Mucosa of descending colon (tissue), 3 donors: ENCODE measurements at regions not wholly inside any gene's neighbourhood (a gene's known extent, or its start where the extent isn't known, plus 50 kb on each side); places are given as distances from the start of the nearest gene placed in this dataset.

Source experiments
- ATAC-seq: fragments of 200-7000 bp; cut with Tn5 transposase; one replicate; pipeline ENCODE4 v1.9.1; 2020; ENCODE audit warnings: mild to moderate bottlenecking, moderate library complexity
- DNase-seq, 3 donors: peaks; one replicate each; pipeline ENCODE4 v3.0.0-alpha.2; 2020
- H3K36me3 ChIP-seq: fragments of 200-600 bp; one replicate; pipeline ENCODE4 v1.8.0; 2021; ENCODE audit warnings: low read depth, mild to moderate bottlenecking
- H3K4me1 ChIP-seq: fragments of 200-600 bp; one replicate; pipeline ENCODE4 v1.8.0; 2021; ENCODE audit warnings: low read depth, mild to moderate bottlenecking
- H3K4me3 ChIP-seq: fragments of 200-600 bp; one replicate; pipeline ENCODE4 v1.8.0; 2021; ENCODE audit warnings: mild to moderate bottlenecking
- H3K9me3 ChIP-seq: fragments of 200-600 bp; one replicate; pipeline ENCODE4 v1.8.0; 2021; ENCODE audit warnings: mild to moderate bottlenecking
- intact Hi-C, 2 donors: fragments of 100-400 bp; cut with DNase I in 1 of 2; cut with micrococcal nuclease in 1 of 2; formaldehyde crosslinking; loops; one replicate each; pipeline versions ENCODE4 v1.11.0 to v1.11.1; 2022; cut with DNase I, micrococcal nuclease
- TF ChIP-seq, protein P1 (sequence below): fragments of 200-600 bp; IDR thresholded peaks from one replicate; pipeline ENCODE4 v1.8.0; 2022; ENCODE audit warnings: antibody characterized with exemption, mild to moderate bottlenecking
- donor health status: DM: no; HTN: no; CAD: no; lungs with moderate emphysema.
- donor health status: DM: no; HTN: no; CAD: no.
- donor health status: DM: no; HTN: yes; CAD: no.

DNA sequence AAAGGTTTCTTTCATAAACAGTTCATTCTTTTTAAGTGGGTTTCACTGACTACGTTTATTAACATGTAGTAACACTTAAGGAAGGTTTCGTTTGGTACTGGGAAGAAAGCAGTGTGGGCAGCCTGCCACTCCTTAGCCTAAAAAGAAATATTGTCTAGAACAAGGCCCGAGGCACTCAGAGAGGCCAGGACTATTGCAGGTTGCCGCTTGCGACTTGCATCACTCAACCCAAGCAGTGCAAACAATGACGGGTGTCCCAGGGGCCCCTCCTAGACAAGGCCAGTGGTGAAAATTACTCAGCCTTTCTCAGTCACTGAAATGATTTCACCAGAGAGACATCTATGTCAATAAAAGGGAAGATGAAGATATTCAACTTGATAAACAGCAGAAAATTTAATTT lies 243.9 kb downstream of the SNX13 start:
- no peak overlapping the region for H3K4me3 ChIP-seq
- intact Hi-C loops, result no loop called here
- TF ChIP-seq, protein P1, sequence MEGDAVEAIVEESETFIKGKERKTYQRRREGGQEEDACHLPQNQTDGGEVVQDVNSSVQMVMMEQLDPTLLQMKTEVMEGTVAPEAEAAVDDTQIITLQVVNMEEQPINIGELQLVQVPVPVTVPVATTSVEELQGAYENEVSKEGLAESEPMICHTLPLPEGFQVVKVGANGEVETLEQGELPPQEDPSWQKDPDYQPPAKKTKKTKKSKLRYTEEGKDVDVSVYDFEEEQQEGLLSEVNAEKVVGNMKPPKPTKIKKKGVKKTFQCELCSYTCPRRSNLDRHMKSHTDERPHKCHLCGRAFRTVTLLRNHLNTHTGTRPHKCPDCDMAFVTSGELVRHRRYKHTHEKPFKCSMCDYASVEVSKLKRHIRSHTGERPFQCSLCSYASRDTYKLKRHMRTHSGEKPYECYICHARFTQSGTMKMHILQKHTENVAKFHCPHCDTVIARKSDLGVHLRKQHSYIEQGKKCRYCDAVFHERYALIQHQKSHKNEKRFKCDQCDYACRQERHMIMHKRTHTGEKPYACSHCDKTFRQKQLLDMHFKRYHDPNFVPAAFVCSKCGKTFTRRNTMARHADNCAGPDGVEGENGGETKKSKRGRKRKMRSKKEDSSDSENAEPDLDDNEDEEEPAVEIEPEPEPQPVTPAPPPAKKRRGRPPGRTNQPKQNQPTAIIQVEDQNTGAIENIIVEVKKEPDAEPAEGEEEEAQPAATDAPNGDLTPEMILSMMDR, result no peak
- ATAC-seq (no peak), DNase-seq (peak in 1 of 3 donors; percentile 19)
- peaks cover 13% of the 10 kb centered on the region for H3K9me3 ChIP-seq
- H3K4me1 ChIP-seq, result no peaks in the 10 kb centered on the region
- no peaks in the 10 kb centered on the region for H3K36me3 ChIP-seq

DNA sequence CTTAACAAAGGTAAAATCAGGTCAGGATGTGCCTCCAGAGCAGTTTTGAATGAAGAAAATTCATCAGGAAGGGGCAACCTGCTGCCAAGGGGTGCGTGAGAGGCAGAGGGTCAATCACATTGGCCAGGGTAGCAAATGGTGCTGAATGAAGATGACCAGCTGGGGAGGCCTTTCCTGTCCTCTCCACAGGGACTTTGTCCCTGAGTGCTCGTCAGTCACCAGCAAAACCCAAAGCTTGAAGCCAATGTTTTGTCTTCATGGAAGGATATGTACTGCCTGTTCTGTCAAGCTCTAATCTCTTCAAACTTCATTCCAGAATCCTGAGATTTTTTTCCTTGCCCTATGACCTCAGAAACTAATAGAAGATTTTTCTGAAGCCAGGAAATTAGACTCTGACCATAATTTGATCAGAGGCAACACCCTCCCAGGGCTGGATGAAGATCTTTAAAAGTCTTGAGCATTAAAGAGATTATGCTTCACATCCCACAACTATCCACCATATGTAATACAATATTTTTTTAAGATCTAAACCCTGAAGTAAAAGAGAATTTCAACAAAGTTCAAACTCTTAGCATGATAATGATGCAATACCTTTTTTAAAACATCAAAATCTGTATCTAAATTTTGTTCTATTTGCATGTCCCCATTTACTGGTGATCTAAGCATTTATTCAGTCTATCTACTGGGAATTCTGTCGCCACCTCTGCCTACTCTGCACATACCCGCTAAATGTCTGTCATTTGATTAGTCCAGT lies 243.0 kb downstream of the SNX13 start:
- Histone ChIP-seq H3K4me3 (no peak overlapping the region), H3K4me1 (no peaks in the 10 kb centered on the region), H3K36me3 (no peaks in the 10 kb centered on the region), H3K9me3 (peaks cover 13% of the 10 kb centered on the region)
- ATAC-seq (no peak), DNase-seq (no peak)
- intact Hi-C loops, result no loop called here
- TF ChIP-seq, protein P1, result no peak

DNA sequence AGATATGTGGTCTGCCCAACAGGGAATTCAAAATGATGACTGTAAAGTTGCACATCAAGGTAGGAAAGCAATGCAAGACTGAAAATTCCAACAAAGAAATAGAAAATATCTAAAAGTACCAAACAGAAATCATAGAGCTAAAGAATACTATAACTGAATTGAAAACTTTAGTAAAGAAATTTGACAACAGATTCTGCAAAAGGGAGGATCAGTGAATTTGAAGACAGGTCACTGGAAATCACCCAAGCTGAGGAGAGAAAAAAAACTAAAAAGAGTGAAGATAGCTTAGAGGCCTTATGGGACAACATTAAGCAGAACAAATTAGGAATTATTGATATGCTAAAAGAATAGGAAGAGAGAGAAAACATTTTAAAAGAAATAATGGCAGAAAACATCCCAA lies 240.6 kb downstream of the SNX13 start:
- no peaks in the 10 kb centered on the region for H3K36me3 ChIP-seq
- TF ChIP-seq, protein P1, result no peak
- peaks cover 13% of the 10 kb centered on the region for H3K9me3 ChIP-seq
- no peaks in the 10 kb centered on the region for H3K4me1 ChIP-seq
- intact Hi-C loops, result no loop called here
- ATAC-seq, result no peak
- H3K4me3 ChIP-seq, result no peak overlapping the region
- DNase-seq, result no peak

- no peaks in the 10 kb centered on the region for H3K36me3 ChIP-seq
- TF ChIP-seq, protein P1, result no peak
- H3K4me3 ChIP-seq, result no peak overlapping the region
- H3K9me3 ChIP-seq, result peaks cover 13% of the 10 kb centered on the region
- DNase-seq (no peak), ATAC-seq (no peak)
- no peaks in the 10 kb centered on the region for H3K4me1 ChIP-seq
- intact Hi-C loops, result no loop called here
These were observed 240.2 kb downstream of the SNX13 start for GRCh38 chr7:17700138-17700537.

GRCh38 chr7:17706275-17706674 lies 234.0 kb downstream of the SNX13 start:
- ATAC-seq (no peak), DNase-seq (no peak)
- TF ChIP-seq, protein P1, result no peak
- intact Hi-C loops, result no loop called here
- Histone ChIP-seq H3K9me3 (no peaks in the 10 kb centered on the region), H3K4me1 (no peaks in the 10 kb centered on the region), H3K4me3 (no peak overlapping the region), H3K36me3 (no peaks in the 10 kb centered on the region)
